Vagina (tissue), 2 donors: ENCODE measurements at regions not wholly inside any gene's neighbourhood (a gene's known extent, or its start where the extent isn't known, plus 50 kb on each side); places are given as distances from the start of the nearest gene placed in this dataset.

Experiments used
- CTCF ChIP-seq, 3 experiments: fragments of 450-650 bp in 2 of 3; fragments of 200-600 bp in 1 of 3; sonication (generic) in 1 of 3; IDR thresholded peaks; one replicate each; pipeline ENCODE4 v1.5.1; 2017 to 2019; ENCODE audit warnings: antibody characterized with exemption in 3 of 3, mild to moderate bottlenecking in 2 of 3, moderate library complexity in 2 of 3
- POLR2A ChIP-seq, 2 donors: fragments of 450-650 bp; IDR thresholded peaks; one replicate each; pipeline ENCODE4 v1.6.1; 2017; ENCODE audit warnings: antibody characterized with exemption in 2 of 2, mild to moderate bottlenecking in 2 of 2, moderate library complexity in 2 of 2

- TF ChIP-seq CTCF (IDR thresholded peaks at IDR 0.05) = no peak
- TF ChIP-seq POLR2A (IDR thresholded peaks at IDR 0.05) = no peak
Observed at GRCh38 chr1:168380945-168381344, 100.3 kb downstream of the TBX19 start.
